ENCODE measurements at regions not wholly inside any gene's neighbourhood (a gene's known extent, or its start where the extent isn't known, plus 50 kb on each side); places are given as distances from the start of the nearest gene placed in this dataset.
"Not testable (repeated sequence)": the region's sequence is repeated elsewhere in the genome, so short reads cannot be mapped to it uniquely, and the experiment has no call there.

DNA sequence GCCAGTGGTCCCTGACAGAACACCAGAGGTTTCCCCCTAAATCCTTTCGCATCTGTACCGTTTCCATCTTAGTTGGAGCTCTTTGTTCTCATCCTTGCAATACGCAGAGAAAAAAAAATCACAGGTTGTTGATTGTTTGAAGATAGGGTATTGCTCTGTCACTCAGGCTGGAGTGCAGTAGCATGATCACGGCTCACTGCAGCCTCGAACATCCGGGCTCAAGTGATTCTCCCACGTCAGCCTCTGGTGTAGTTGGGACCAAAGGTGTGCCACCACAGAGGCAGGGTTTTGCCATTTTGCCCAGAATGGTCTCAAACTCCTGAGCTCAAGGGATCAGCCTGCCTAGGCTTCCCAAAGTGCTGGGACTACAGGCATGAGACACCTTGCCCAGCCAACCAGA is 185.9 kb downstream of the FAM72C start:
- not testable (repeated sequence) for H2BK15ac ChIP-seq (replicated peaks; ENCODE audit: low read depth); H2BK120ac ChIP-seq (ENCODE audit: low read depth, low read length); H4K8ac ChIP-seq (ENCODE audit: low read depth, low read length); H3K4me2 ChIP-seq (ENCODE audit: low read length); H3K18ac ChIP-seq (ENCODE audit: low read length); H3K9ac ChIP-seq (ENCODE audit: low read length); H3K56ac ChIP-seq (ENCODE audit: low read length); H4K5ac ChIP-seq (ENCODE audit: low read length); H3K4me1 ChIP-seq (ENCODE audit: control insufficient read depth, low read depth, low read length); H3K4ac ChIP-seq (ENCODE audit: low read depth, low read length); H3K79me2 ChIP-seq (ENCODE audit: control insufficient read depth, insufficient read depth, low read length); H3K23ac ChIP-seq (ENCODE audit: low read length); H3K4me3 ChIP-seq (ENCODE audit: low read length); H2AK5ac ChIP-seq (ENCODE audit: low read length); DNase-seq; H3K27ac ChIP-seq (ENCODE audit: low read depth, low read length); H3K36me3 ChIP-seq (ENCODE audit: control insufficient read depth, insufficient read depth, low read length); H2BK5ac ChIP-seq (ENCODE audit: low read length); H3K79me1 ChIP-seq (ENCODE audit: low read length); H3K27me3 ChIP-seq (ENCODE audit: insufficient read depth, low read length, poor library complexity)
- WGBS (ENCODE audit: extremely low coverage, insufficient coverage, low lambda C conversion rate): no CpG with 5 or more reads among the region's 7 CpGs

GRCh38 chr1:143784239-143784882 is 187.4 kb downstream of the FAM72C start:
- H3K4ac ChIP-seq (ENCODE audit: low read depth, low read length); H2AK5ac ChIP-seq (ENCODE audit: low read length); H2BK120ac ChIP-seq (ENCODE audit: low read depth, low read length); H3K27me3 ChIP-seq (ENCODE audit: insufficient read depth, low read length, poor library complexity); H3K4me2 ChIP-seq (ENCODE audit: low read length); DNase-seq; H3K27ac ChIP-seq (ENCODE audit: low read depth, low read length); H2BK5ac ChIP-seq (ENCODE audit: low read length); H4K5ac ChIP-seq (ENCODE audit: low read length); H3K36me3 ChIP-seq (ENCODE audit: control insufficient read depth, insufficient read depth, low read length); H4K8ac ChIP-seq (ENCODE audit: low read depth, low read length); H3K4me3 ChIP-seq (ENCODE audit: low read length); H3K79me2 ChIP-seq (ENCODE audit: control insufficient read depth, insufficient read depth, low read length); H2BK15ac ChIP-seq (replicated peaks; ENCODE audit: low read depth); H3K23ac ChIP-seq (ENCODE audit: low read length); H3K56ac ChIP-seq (ENCODE audit: low read length); H3K9ac ChIP-seq (ENCODE audit: low read length); H3K79me1 ChIP-seq (ENCODE audit: low read length); H3K4me1 ChIP-seq (ENCODE audit: control insufficient read depth, low read depth, low read length); H3K18ac ChIP-seq (ENCODE audit: low read length): not testable (repeated sequence)
- no CpG with 5 or more reads among the region's 11 CpGs for WGBS (ENCODE audit: extremely low coverage, insufficient coverage, low lambda C conversion rate)

DNA sequence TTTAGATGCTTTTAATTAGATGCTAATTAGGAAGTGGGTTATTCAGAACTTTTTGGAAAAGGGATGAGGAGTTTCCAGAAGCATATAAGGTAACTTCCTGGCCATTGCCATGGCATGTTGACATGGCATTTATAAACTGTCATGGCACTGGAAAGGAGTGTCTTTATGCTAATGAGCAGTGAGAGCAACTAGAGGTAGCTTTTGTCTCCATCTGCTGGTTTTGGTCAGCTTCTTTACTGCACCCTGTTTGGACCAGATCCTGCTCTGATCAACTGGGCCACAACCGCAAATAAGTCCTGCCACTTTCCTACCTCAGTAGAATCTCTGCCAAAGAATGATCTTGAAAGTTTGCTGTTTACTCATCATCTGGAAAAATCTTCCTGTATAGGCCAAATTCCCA is 193.6 kb downstream of the FAM72C start:
- not testable (repeated sequence) for H4K8ac ChIP-seq (ENCODE audit: low read depth, low read length); H3K23ac ChIP-seq (ENCODE audit: low read length); H2BK120ac ChIP-seq (ENCODE audit: low read depth, low read length); H3K56ac ChIP-seq (ENCODE audit: low read length); H2BK15ac ChIP-seq (replicated peaks; ENCODE audit: low read depth); H2AK5ac ChIP-seq (ENCODE audit: low read length); H3K36me3 ChIP-seq (ENCODE audit: control insufficient read depth, insufficient read depth, low read length); H3K18ac ChIP-seq (ENCODE audit: low read length); H3K4me3 ChIP-seq (ENCODE audit: low read length); H2BK5ac ChIP-seq (ENCODE audit: low read length); H3K79me1 ChIP-seq (ENCODE audit: low read length); H3K4me1 ChIP-seq (ENCODE audit: control insufficient read depth, low read depth, low read length); H3K9ac ChIP-seq (ENCODE audit: low read length); H3K4ac ChIP-seq (ENCODE audit: low read depth, low read length); H3K27ac ChIP-seq (ENCODE audit: low read depth, low read length); DNase-seq; H3K79me2 ChIP-seq (ENCODE audit: control insufficient read depth, insufficient read depth, low read length); H4K5ac ChIP-seq (ENCODE audit: low read length); H3K4me2 ChIP-seq (ENCODE audit: low read length); H3K27me3 ChIP-seq (ENCODE audit: insufficient read depth, low read length, poor library complexity)
- WGBS (ENCODE audit: extremely low coverage, insufficient coverage, low lambda C conversion rate): no CpG with 5 or more reads among the region's 1 CpG

- H2BK5ac ChIP-seq (ENCODE audit: low read length); H3K79me1 ChIP-seq (ENCODE audit: low read length); H4K5ac ChIP-seq (ENCODE audit: low read length); H3K4me3 ChIP-seq (ENCODE audit: low read length); H3K4me1 ChIP-seq (ENCODE audit: control insufficient read depth, low read depth, low read length); H3K4ac ChIP-seq (ENCODE audit: low read depth, low read length); H2AK5ac ChIP-seq (ENCODE audit: low read length); H4K8ac ChIP-seq (ENCODE audit: low read depth, low read length); H3K4me2 ChIP-seq (ENCODE audit: low read length); H3K79me2 ChIP-seq (ENCODE audit: control insufficient read depth, insufficient read depth, low read length); H3K23ac ChIP-seq (ENCODE audit: low read length); DNase-seq; H2BK15ac ChIP-seq (replicated peaks; ENCODE audit: low read depth); H2BK120ac ChIP-seq (ENCODE audit: low read depth, low read length); H3K36me3 ChIP-seq (ENCODE audit: control insufficient read depth, insufficient read depth, low read length); H3K56ac ChIP-seq (ENCODE audit: low read length); H3K9ac ChIP-seq (ENCODE audit: low read length); H3K27ac ChIP-seq (ENCODE audit: low read depth, low read length); H3K27me3 ChIP-seq (ENCODE audit: insufficient read depth, low read length, poor library complexity); H3K18ac ChIP-seq (ENCODE audit: low read length): not testable (repeated sequence)
- no CpG with 5 or more reads among the region's 2 CpGs for WGBS (ENCODE audit: extremely low coverage, insufficient coverage, low lambda C conversion rate)
Observed at GRCh38 chr1:143764831-143765230, 207.0 kb downstream of the FAM72C start.

- WGBS (ENCODE audit: extremely low coverage, insufficient coverage, low lambda C conversion rate): no CpG with 5 or more reads among the region's 7 CpGs
- H3K27me3 ChIP-seq (ENCODE audit: insufficient read depth, low read length, poor library complexity); H2BK15ac ChIP-seq (replicated peaks; ENCODE audit: low read depth); H3K36me3 ChIP-seq (ENCODE audit: control insufficient read depth, insufficient read depth, low read length); H2BK5ac ChIP-seq (ENCODE audit: low read length); H4K5ac ChIP-seq (ENCODE audit: low read length); H3K4me3 ChIP-seq (ENCODE audit: low read length); H3K79me2 ChIP-seq (ENCODE audit: control insufficient read depth, insufficient read depth, low read length); H3K4me1 ChIP-seq (ENCODE audit: control insufficient read depth, low read depth, low read length); H3K4ac ChIP-seq (ENCODE audit: low read depth, low read length); H3K27ac ChIP-seq (ENCODE audit: low read depth, low read length); H3K9ac ChIP-seq (ENCODE audit: low read length); H3K18ac ChIP-seq (ENCODE audit: low read length); H3K4me2 ChIP-seq (ENCODE audit: low read length); H2BK120ac ChIP-seq (ENCODE audit: low read depth, low read length); H2AK5ac ChIP-seq (ENCODE audit: low read length); H4K8ac ChIP-seq (ENCODE audit: low read depth, low read length); H3K79me1 ChIP-seq (ENCODE audit: low read length); H3K56ac ChIP-seq (ENCODE audit: low read length); DNase-seq; H3K23ac ChIP-seq (ENCODE audit: low read length): not testable (repeated sequence)
Observed at GRCh38 chr1:143760366-143760765, 211.4 kb downstream of the FAM72C start.

DNA sequence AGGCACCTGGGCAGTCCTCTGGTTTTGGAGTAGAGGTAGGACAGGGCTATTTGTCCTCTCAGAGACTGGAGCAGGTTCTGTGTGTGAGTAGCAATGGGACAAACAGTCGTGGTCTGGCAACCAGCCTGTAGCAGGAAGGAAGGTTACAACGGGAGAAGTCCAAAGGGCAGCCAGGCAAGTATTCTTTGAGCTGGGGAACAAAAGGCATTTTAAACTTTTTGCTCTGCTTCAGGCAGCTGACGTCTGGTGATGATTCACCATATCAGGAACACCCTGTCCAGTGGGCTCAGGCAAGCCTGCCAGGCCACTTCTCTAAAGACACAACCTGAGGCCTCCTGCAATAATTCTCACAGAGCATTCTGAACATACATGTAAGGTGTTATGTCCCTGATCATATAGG is 215.8 kb downstream of the FAM72C start:
- not testable (repeated sequence) for H3K79me1 ChIP-seq (ENCODE audit: low read length); H2BK120ac ChIP-seq (ENCODE audit: low read depth, low read length); H3K4ac ChIP-seq (ENCODE audit: low read depth, low read length); H4K8ac ChIP-seq (ENCODE audit: low read depth, low read length); H3K9ac ChIP-seq (ENCODE audit: low read length); H3K27me3 ChIP-seq (ENCODE audit: insufficient read depth, low read length, poor library complexity); H2BK5ac ChIP-seq (ENCODE audit: low read length); H3K36me3 ChIP-seq (ENCODE audit: control insufficient read depth, insufficient read depth, low read length); H2BK15ac ChIP-seq (replicated peaks; ENCODE audit: low read depth); H3K18ac ChIP-seq (ENCODE audit: low read length); H3K56ac ChIP-seq (ENCODE audit: low read length); H3K27ac ChIP-seq (ENCODE audit: low read depth, low read length); H3K4me2 ChIP-seq (ENCODE audit: low read length); H4K5ac ChIP-seq (ENCODE audit: low read length); DNase-seq; H3K4me1 ChIP-seq (ENCODE audit: control insufficient read depth, low read depth, low read length); H3K23ac ChIP-seq (ENCODE audit: low read length); H3K79me2 ChIP-seq (ENCODE audit: control insufficient read depth, insufficient read depth, low read length); H3K4me3 ChIP-seq (ENCODE audit: low read length); H2AK5ac ChIP-seq (ENCODE audit: low read length)
- no CpG with 5 or more reads among the region's 3 CpGs for WGBS (ENCODE audit: extremely low coverage, insufficient coverage, low lambda C conversion rate)

Measured in mesendoderm (in vitro differentiated cells).